ENCODE measurements at regions not wholly inside any gene's neighbourhood (a gene's known extent, or its start where the extent isn't known, plus 50 kb on each side); places are given as distances from the start of the nearest gene placed in this dataset.
"Not testable (repeated sequence)": the region's sequence is repeated elsewhere in the genome, so short reads cannot be mapped to it uniquely, and the experiment has no call there.

GRCh38 chr21:27036736-27037301, 69.9 kb upstream of the ADAMTS5 start:
- H3K36me3 ChIP-seq (ENCODE audit: insufficient read depth in 1 of 2, low read depth in 1 of 2), result no peaks in the 10 kb centered on the region
- no peak overlapping the region for H3K27ac ChIP-seq
- no peaks in the 10 kb centered on the region for H3K4me1 ChIP-seq
- H3K4me3 ChIP-seq, result no peak overlapping the region
- ATAC-seq (no peak), DNase-seq (no peak)
- H3K9me3 ChIP-seq, result no peaks in the 10 kb centered on the region
- no peaks in the 10 kb centered on the region for H3K27me3 ChIP-seq (ENCODE audit: insufficient read depth in 3 of 3, low read length in 2 of 3)
- WGBS, 3 donors, result 65 to 77% (median 74%) methylated on average over 3 of the region's 3 CpGs
- intact Hi-C loops (cut with DNase I), result no loop called here
- no peak for TF ChIP-seq CTCF (IDR thresholded peaks at IDR 0.05)

- H3K4me1 ChIP-seq, result no peaks in the 10 kb centered on the region
Observed at GRCh38 chr21:27035791-27036190, 68.9 kb upstream of the ADAMTS5 start.

GRCh38 chr21:27034796-27035195, 67.9 kb upstream of the ADAMTS5 start:
- 95 to 98% (median 96%) methylated on average over 1 of the region's 1 CpG for WGBS, 3 donors

More at GRCh38 chr21:27035791-27036190, 68.9 kb upstream of the ADAMTS5 start:
- DNase-seq (no peak), ATAC-seq (no peak)
- intact Hi-C loops (cut with DNase I), result no loop called here
- 62 to 72% (median 68%) methylated on average over 4 of the region's 4 CpGs for WGBS, 3 donors
- H3K27me3 ChIP-seq (ENCODE audit: insufficient read depth in 3 of 3, low read length in 2 of 3), result no peaks in the 10 kb centered on the region
- no peaks in the 10 kb centered on the region for H3K9me3 ChIP-seq
- TF ChIP-seq CTCF (IDR thresholded peaks at IDR 0.05), result no peak
- no peaks in the 10 kb centered on the region for H3K36me3 ChIP-seq (ENCODE audit: insufficient read depth in 1 of 2, low read depth in 1 of 2)
- no peak overlapping the region for H3K4me3 ChIP-seq
- H3K27ac ChIP-seq, result no peak overlapping the region

GRCh38 chr21:27033471-27033870, 66.6 kb upstream of the ADAMTS5 start:
- Histone ChIP-seq H3K27ac (no peak overlapping the region), H3K36me3 (ENCODE audit: insufficient read depth in 1 of 2, low read depth in 1 of 2) (no peaks in the 10 kb centered on the region), H3K4me1 (no peaks in the 10 kb centered on the region), H3K4me3 (no peak overlapping the region), H3K27me3 (ENCODE audit: insufficient read depth in 3 of 3, low read length in 2 of 3) (no peaks in the 10 kb centered on the region), H3K9me3 (no peaks in the 10 kb centered on the region)
- no peak for TF ChIP-seq CTCF (IDR thresholded peaks at IDR 0.05)
- intact Hi-C loops (cut with DNase I), result no loop called here
- DNase-seq (no peak), ATAC-seq (no peak)
- WGBS, 3 donors, result 50 to 69% (median 66%) methylated on average over 3 of the region's 3 CpGs

More at GRCh38 chr21:27034796-27035195, 67.9 kb upstream of the ADAMTS5 start:
- no peak for TF ChIP-seq CTCF (IDR thresholded peaks at IDR 0.05)
- H3K27me3 ChIP-seq (ENCODE audit: insufficient read depth in 3 of 3, low read length in 2 of 3), result no peaks in the 10 kb centered on the region
- H3K36me3 ChIP-seq (ENCODE audit: insufficient read depth in 1 of 2, low read depth in 1 of 2), result no peaks in the 10 kb centered on the region
- no peak for ATAC-seq
- intact Hi-C loops (cut with DNase I), result no loop called here
- DNase-seq, result no peak
- no peak overlapping the region for H3K27ac ChIP-seq
- H3K4me3 ChIP-seq, result no peak overlapping the region
- H3K4me1 ChIP-seq, result no peaks in the 10 kb centered on the region
- H3K9me3 ChIP-seq, result no peaks in the 10 kb centered on the region

GRCh38 chr21:27026501-27026900, 59.6 kb upstream of the ADAMTS5 start:
- H3K4me3 ChIP-seq, result no peak overlapping the region
- TF ChIP-seq CTCF (IDR thresholded peaks at IDR 0.05), result no peak
- H3K9me3 ChIP-seq, result no peaks in the 10 kb centered on the region
- H3K4me1 ChIP-seq, result no peaks in the 10 kb centered on the region
- DNase-seq, result no peak
- intact Hi-C loops (cut with DNase I), result no loop called here
- H3K27me3 ChIP-seq (ENCODE audit: insufficient read depth in 3 of 3, low read length in 2 of 3), result no peaks in the 10 kb centered on the region
- H3K27ac ChIP-seq, result no peak overlapping the region
- no peak for ATAC-seq
- WGBS, 3 donors, result 60 to 68% (median 63%) methylated on average over 1 of the region's 1 CpG
- H3K36me3 ChIP-seq (ENCODE audit: insufficient read depth in 1 of 2, low read depth in 1 of 2), result no peaks in the 10 kb centered on the region

GRCh38 chr21:27025708-27026107, 58.8 kb upstream of the ADAMTS5 start:
- H3K4me3 ChIP-seq; intact Hi-C loops (cut with DNase I); H3K36me3 ChIP-seq (ENCODE audit: insufficient read depth in 1 of 2, low read depth in 1 of 2); H3K27me3 ChIP-seq (ENCODE audit: insufficient read depth in 3 of 3, low read length in 2 of 3); H3K4me1 ChIP-seq; DNase-seq; H3K9me3 ChIP-seq; ATAC-seq; H3K27ac ChIP-seq: not testable (repeated sequence)
- WGBS, 3 donors, result 79 to 88% (median 83%) methylated on average over 9 of the region's 10 CpGs

Measured in psoas muscle (tissue), 7 donors.